KMS-11 (cell line): ENCODE measurements at regions not wholly inside any gene's neighbourhood (a gene's known extent, or its start where the extent isn't known, plus 50 kb on each side); places are given as distances from the start of the nearest gene placed in this dataset.

Experiments used
- H2AFZ ChIP-seq: fragments of 200-600 bp; sonication (generic); 2 replicates; pipeline ENCODE4 v1.6.1; 2016; ENCODE audit warnings: antibody characterized with exemption, mixed run types, low read depth
- H3K27ac ChIP-seq: fragments of 200-600 bp; sonication (generic); 2 replicates; pipeline ENCODE4 v1.6.1; 2016; ENCODE audit warnings: mild to moderate bottlenecking, mixed run types
- H3K27me3 ChIP-seq: fragments of 200-600 bp; sonication (generic); 2 replicates; pipeline ENCODE4 v1.6.1; 2017; ENCODE audit warnings: mild to moderate bottlenecking, low read depth, mixed run types, moderate library complexity; ENCODE audit not compliant: insufficient read depth
- H3K36me3 ChIP-seq: fragments of 200-600 bp; sonication (generic); 2 replicates; pipeline ENCODE4 v1.6.1; 2017; ENCODE audit warnings: mild to moderate bottlenecking, mixed run types; ENCODE audit not compliant: insufficient read depth
- H3K4me1 ChIP-seq: fragments of 200-600 bp; sonication (generic); 2 replicates; pipeline ENCODE4 v1.6.1; 2016; ENCODE audit warnings: mild to moderate bottlenecking, low read depth, mixed run types; ENCODE audit not compliant: poor library complexity, severe bottlenecking
- H3K4me2 ChIP-seq: fragments of 200-600 bp; sonication (generic); 2 replicates; pipeline ENCODE4 v1.7.0; 2016; ENCODE audit warnings: mild to moderate bottlenecking, mixed run types
- H3K4me3 ChIP-seq: fragments of 200-600 bp; sonication (generic); IDR thresholded peaks from 2 replicates; pipeline ENCODE4 v1.6.1; 2017; ENCODE audit warnings: low read depth, low read length, mixed read lengths; ENCODE audit not compliant: insufficient read depth
- H3K79me2 ChIP-seq: fragments of 200-600 bp; sonication (generic); 2 replicates; pipeline ENCODE4 v1.6.1; 2016; ENCODE audit warnings: low read depth, mixed run types; ENCODE audit not compliant: insufficient read depth
- H3K9ac ChIP-seq: fragments of 200-600 bp; sonication (generic); 2 replicates; pipeline ENCODE4 v1.6.1; 2016; ENCODE audit warnings: mild to moderate bottlenecking, mixed run types
- H4K20me1 ChIP-seq: fragments of 200-600 bp; sonication (generic); 2 replicates; pipeline ENCODE4 v1.6.1; 2016; ENCODE audit warnings: mild to moderate bottlenecking, mixed run types; ENCODE audit not compliant: insufficient read depth
- TF ChIP-seq, protein P1 (sequence below): fragments of 200-600 bp; sonication (generic); conservative IDR thresholded peaks from 2 replicates; pipeline ENCODE4 v1.6.1; 2017; ENCODE audit warnings: low read depth, mild to moderate bottlenecking, antibody characterized with exemption, low read length, moderate library complexity, mixed read lengths

DNA sequence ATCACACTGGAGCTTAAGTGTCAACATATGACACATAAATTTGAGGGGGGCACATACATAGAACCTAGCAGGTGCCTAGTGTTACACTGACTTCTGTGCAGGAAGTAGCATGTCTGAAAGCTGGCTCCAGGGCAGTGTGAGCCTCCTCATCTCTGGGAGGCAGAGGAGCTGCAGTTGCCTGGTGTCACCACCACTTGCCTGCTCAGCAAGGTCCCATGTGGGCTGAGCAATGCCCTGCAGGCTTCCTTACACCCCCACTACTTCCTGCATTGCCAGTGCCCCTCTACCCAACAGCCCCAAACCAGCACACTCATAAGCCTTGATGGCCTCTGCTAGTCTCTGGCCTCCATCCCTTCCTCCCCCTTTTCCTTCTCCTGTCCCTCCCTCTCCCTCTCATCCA is 165.8 kb downstream of the BUD13 start:
- no peaks in the 10 kb centered on the region for H3K4me1 ChIP-seq
- no peak overlapping the region for H2AFZ ChIP-seq
- H3K27ac ChIP-seq: no peak overlapping the region
- no peak overlapping the region for H3K9ac ChIP-seq
- H4K20me1 ChIP-seq: no peaks in the 10 kb centered on the region
- H3K27me3 ChIP-seq: no peaks in the 10 kb centered on the region
- TF ChIP-seq, protein P1, sequence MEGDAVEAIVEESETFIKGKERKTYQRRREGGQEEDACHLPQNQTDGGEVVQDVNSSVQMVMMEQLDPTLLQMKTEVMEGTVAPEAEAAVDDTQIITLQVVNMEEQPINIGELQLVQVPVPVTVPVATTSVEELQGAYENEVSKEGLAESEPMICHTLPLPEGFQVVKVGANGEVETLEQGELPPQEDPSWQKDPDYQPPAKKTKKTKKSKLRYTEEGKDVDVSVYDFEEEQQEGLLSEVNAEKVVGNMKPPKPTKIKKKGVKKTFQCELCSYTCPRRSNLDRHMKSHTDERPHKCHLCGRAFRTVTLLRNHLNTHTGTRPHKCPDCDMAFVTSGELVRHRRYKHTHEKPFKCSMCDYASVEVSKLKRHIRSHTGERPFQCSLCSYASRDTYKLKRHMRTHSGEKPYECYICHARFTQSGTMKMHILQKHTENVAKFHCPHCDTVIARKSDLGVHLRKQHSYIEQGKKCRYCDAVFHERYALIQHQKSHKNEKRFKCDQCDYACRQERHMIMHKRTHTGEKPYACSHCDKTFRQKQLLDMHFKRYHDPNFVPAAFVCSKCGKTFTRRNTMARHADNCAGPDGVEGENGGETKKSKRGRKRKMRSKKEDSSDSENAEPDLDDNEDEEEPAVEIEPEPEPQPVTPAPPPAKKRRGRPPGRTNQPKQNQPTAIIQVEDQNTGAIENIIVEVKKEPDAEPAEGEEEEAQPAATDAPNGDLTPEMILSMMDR: no peak
- H3K4me2 ChIP-seq: no peak overlapping the region
- no peaks in the 10 kb centered on the region for H3K36me3 ChIP-seq
- no peak overlapping the region for H3K4me3 ChIP-seq
- no peaks in the 10 kb centered on the region for H3K79me2 ChIP-seq

DNA sequence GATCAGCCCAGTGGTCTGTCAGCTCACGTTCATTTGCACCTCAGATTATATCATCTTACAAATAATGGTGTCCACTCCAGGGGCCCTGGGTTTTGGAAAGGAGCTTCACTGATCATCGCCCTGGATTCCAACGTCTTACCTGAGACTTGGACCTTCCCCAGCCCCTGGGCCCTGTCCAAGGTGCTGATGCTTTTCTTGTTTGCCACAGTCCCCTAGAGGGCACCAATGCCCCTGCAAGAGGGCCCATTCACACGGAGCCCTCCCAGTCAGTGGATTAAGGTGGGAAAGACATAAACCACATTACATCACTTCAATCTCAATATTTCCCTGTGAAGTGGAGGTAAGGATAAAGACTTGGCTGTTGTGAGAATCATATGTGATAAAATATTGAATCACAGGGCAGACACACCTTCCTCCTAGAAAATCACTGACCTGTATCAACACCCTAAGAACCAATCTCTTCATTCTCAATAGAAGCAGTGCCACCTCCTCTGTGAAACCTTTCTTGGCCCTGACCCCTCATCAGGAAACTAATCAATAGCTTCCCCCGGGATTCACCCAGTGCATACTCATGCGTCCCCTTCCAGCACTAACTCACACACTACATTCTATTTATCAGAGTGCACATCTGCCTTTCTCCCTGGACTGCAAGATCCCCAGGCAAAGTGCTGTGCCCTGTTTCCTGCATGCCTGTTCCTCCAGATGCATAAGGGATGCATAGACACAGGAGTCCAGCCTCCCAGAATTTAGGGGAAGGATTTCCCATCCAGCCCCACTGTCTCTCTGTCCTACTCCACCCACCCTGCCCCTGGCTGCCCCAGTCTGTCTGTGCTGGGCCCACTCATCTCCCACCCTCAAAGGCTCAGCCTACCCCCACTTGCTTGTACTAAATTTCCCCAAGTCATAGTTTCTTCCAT is 167.0 kb downstream of the BUD13 start:
- Histone ChIP-seq H3K9ac (no peak overlapping the region), H3K27me3 (no peaks in the 10 kb centered on the region), H3K4me3 (no peak overlapping the region), H3K4me1 (no peaks in the 10 kb centered on the region), H2AFZ (no peak overlapping the region), H4K20me1 (no peaks in the 10 kb centered on the region), H3K36me3 (no peaks in the 10 kb centered on the region), H3K4me2 (no peak overlapping the region), H3K79me2 (no peaks in the 10 kb centered on the region), H3K27ac (no peak overlapping the region)
- TF ChIP-seq, protein P1: peak; percentile 46

DNA sequence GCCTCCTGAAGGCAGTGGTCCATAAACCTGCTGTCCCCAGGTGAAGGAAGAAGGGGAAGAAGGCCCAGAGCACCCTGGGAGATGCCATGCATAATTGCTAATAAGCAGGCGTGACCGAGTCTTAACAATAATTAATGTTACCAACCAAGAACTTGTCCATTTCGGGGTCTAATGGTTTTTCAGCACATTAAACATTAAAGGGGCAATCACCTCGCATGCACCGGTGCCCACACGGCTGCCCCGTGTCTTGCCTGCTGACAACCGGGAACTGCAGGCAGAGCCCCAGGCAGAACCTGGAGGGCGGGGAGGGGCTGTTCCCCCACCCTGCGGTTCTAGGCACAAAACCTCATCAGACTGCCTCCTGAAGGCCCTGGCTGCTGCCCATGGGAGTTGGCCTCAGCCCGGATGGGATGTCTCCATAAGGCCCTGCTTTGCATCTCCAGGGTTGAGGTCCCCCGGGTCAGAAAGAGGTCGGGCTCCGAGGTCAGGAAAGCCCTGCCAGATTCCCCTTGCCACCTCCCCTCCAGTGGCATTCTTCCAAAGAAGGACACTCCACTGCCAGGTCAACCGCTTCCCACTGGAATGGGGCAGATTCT is 169.0 kb downstream of the BUD13 start:
- H3K27me3 ChIP-seq: no peaks in the 10 kb centered on the region
- no peak overlapping the region for H3K9ac ChIP-seq
- TF ChIP-seq, protein P1: no peak
- H3K4me2 ChIP-seq: no peak overlapping the region
- H3K27ac ChIP-seq: no peak overlapping the region
- H3K4me3 ChIP-seq: no peak overlapping the region
- no peaks in the 10 kb centered on the region for H3K4me1 ChIP-seq
- no peak overlapping the region for H2AFZ ChIP-seq
- no peaks in the 10 kb centered on the region for H3K79me2 ChIP-seq
- no peaks in the 10 kb centered on the region for H3K36me3 ChIP-seq
- H4K20me1 ChIP-seq: no peaks in the 10 kb centered on the region

DNA sequence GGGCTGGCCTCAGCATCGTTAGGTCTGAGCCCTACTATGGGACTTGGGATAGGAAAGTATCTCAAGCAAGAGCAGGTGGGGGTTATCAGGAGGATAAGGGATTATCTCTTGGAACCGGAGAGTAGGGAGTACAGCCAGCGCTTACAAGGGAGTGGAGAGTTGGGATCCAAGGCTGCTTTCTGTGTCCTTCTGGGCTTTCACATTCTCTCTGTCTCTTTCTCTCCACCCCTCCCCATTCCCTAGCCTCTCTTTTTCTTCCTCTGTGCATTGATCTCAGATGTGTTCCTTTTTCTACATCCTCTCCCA is 170.2 kb downstream of the BUD13 start:
- no peak overlapping the region for H3K9ac ChIP-seq
- no peaks in the 10 kb centered on the region for H3K36me3 ChIP-seq
- H2AFZ ChIP-seq: no peak overlapping the region
- H3K27ac ChIP-seq: no peak overlapping the region
- no peak overlapping the region for H3K4me2 ChIP-seq
- H4K20me1 ChIP-seq: no peaks in the 10 kb centered on the region
- no peak overlapping the region for H3K4me3 ChIP-seq
- no peaks in the 10 kb centered on the region for H3K4me1 ChIP-seq
- no peaks in the 10 kb centered on the region for H3K27me3 ChIP-seq
- TF ChIP-seq, protein P1: no peak
- no peaks in the 10 kb centered on the region for H3K79me2 ChIP-seq
